ENCODE measurements at regions not wholly inside any gene's neighbourhood (a gene's known extent, or its start where the extent isn't known, plus 50 kb on each side); places are given as distances from the start of the nearest gene placed in this dataset.

DNA sequence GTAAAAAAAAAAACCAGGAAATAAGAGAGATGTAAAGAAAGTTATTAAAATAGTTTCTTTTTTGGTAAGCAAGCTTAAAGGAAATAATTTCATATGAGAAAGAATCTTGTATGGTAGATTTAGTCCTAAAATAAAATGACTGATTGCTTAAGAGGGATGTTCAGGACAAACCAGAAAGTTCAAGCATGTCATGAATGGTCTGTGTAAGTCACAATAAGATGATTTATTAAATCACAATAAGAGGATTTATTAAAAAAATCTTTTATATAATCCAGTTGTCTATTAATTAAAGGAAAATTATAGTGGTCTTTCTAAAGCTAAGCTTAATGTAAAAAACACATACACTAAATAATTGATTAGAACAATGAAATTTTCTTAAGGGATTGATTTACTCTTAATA is 91.8 kb upstream of the OR13F1 start:
- Histone ChIP-seq H3K4me1 (peaks cover 0 to 3% of the 10 kb centered on the region in 2 donors), H3K4me3 (no peak overlapping the region), H3K27ac (peak overlapping the region in 1 of 2 donors; percentile 36), H3K36me3 (no peaks in the 10 kb centered on the region), H3K9me3 (no peaks in the 10 kb centered on the region), H3K27me3 (no peaks in the 10 kb centered on the region)
- no peak for DNase-seq (ENCODE audit: low spot score in 2 of 2)
- intact Hi-C loops (cut with DNase I): no loop called here
- TF ChIP-seq, protein P1, sequence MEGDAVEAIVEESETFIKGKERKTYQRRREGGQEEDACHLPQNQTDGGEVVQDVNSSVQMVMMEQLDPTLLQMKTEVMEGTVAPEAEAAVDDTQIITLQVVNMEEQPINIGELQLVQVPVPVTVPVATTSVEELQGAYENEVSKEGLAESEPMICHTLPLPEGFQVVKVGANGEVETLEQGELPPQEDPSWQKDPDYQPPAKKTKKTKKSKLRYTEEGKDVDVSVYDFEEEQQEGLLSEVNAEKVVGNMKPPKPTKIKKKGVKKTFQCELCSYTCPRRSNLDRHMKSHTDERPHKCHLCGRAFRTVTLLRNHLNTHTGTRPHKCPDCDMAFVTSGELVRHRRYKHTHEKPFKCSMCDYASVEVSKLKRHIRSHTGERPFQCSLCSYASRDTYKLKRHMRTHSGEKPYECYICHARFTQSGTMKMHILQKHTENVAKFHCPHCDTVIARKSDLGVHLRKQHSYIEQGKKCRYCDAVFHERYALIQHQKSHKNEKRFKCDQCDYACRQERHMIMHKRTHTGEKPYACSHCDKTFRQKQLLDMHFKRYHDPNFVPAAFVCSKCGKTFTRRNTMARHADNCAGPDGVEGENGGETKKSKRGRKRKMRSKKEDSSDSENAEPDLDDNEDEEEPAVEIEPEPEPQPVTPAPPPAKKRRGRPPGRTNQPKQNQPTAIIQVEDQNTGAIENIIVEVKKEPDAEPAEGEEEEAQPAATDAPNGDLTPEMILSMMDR (IDR thresholded peaks at IDR 0.05): no peak

DNA sequence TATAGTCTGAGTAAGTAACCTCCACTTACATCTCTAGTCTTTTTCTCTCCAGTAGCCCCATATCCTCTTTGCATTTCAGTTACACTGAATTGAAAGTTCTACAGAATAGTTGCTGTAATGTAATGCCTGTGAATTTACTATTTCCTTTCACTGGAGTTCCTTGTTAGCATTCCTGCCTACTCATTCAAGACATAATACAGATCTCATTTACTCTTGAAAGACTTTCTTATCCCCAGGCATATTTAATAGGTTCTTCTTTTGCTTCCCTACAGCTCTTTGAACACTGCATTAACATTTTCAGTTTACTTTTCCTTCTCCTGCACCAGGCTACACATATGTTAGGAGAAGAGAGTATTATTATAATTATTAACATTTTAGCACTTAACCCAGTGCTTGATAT is 87.6 kb upstream of the OR13F1 start:
- no peak overlapping the region for H3K27ac ChIP-seq
- peaks cover 0 to 3% of the 10 kb centered on the region in 2 donors for H3K4me1 ChIP-seq
- DNase-seq (ENCODE audit: low spot score in 2 of 2): no peak
- H3K27me3 ChIP-seq: no peaks in the 10 kb centered on the region
- TF ChIP-seq, protein P1 (IDR thresholded peaks at IDR 0.05): no peak
- no peaks in the 10 kb centered on the region for H3K36me3 ChIP-seq
- H3K9me3 ChIP-seq: no peaks in the 10 kb centered on the region
- intact Hi-C loops (cut with DNase I): no loop called here
- no peak overlapping the region for H3K4me3 ChIP-seq

DNA sequence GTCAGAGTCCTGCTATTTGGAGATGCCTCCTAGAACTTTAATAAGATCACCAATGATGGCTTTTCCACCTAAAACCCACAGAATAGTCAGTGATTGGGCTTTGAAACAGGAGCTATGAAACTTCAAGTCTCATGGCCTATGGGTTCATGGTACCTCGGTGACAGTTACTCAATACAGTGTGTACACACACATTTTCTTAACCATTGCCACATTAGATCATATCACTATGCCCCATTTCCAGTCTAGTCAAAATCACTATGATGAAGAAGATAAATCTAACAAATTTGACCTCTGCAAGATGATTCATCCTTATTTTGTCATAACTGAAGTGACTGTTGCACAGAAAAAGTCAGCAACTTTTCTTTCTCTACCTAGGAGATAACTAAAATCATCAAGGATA is 86.8 kb upstream of the OR13F1 start:
- H3K4me3 ChIP-seq: no peak overlapping the region
- intact Hi-C loops (cut with DNase I): no loop called here
- TF ChIP-seq, protein P1 (IDR thresholded peaks at IDR 0.05): no peak

DNA sequence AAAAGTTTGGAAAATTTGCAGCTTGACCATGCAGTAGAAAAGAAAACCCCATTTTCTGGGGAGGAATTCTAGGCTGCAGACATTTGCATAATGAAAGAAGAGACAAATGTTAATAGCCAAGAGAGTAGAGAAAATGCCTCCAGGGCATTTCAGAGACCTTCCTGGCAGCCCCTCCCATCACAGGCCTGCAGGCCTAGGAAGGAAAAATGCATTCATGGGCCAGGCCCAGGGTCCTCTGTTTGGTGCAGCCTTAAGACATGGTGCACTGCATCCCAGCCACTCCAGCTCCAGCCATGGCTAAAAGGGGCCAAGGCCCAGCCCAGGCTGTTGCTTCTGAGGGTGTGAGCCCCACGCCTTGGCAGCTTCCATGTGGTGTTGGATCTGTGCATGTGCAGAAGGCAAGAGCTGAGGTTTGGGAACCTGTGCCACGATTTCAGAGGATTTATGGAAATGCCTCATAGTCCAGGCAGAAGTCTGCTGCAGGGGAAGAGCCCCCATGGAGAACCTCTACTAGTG is 75.0 kb upstream of the OR13F1 start:
- Histone ChIP-seq H3K27me3 (no peaks in the 10 kb centered on the region), H3K4me3 (no peak overlapping the region), H3K36me3 (no peaks in the 10 kb centered on the region), H3K27ac (no peak overlapping the region), H3K4me1 (no peaks in the 10 kb centered on the region), H3K9me3 (peaks cover 0 to 11% of the 10 kb centered on the region in 2 donors)
- DNase-seq (ENCODE audit: low spot score in 2 of 2): no peak
- intact Hi-C loops (cut with DNase I): no loop called here
- TF ChIP-seq, protein P1 (IDR thresholded peaks at IDR 0.05): no peak

More for the DNA sequence above, 86.8 kb upstream of the OR13F1 start:
- Histone ChIP-seq H3K27ac (no peak overlapping the region), H3K9me3 (no peaks in the 10 kb centered on the region), H3K36me3 (no peaks in the 10 kb centered on the region), H3K4me1 (peaks cover 0 to 3% of the 10 kb centered on the region in 2 donors), H3K27me3 (no peaks in the 10 kb centered on the region)
- DNase-seq (ENCODE audit: low spot score in 2 of 2): no peak

DNA sequence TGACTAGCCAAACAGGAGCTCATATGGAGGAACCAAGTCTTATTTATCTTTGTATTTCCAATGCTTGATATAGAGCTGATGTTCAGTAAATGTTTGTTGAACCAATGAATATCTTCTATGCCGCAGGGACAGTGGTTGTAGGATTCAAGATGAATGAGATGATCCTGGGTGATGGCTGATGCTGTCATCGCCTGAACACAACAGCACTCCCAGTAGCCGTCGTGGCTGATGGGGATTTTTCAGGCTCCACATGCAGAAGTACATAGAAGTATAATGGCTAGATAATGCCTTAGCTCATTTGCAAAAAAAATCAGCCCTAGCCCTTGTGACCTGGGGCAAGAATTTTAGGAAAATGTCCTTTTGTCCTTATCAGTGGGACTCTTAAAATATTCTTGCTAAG is 69.0 kb upstream of the OR13F1 start:
- Histone ChIP-seq H3K27ac (no peak overlapping the region), H3K9me3 (no peaks in the 10 kb centered on the region), H3K27me3 (no peaks in the 10 kb centered on the region), H3K4me1 (no peaks in the 10 kb centered on the region), H3K4me3 (no peak overlapping the region), H3K36me3 (no peaks in the 10 kb centered on the region)
- intact Hi-C loops (cut with DNase I): loop anchor here (10.0 kb wide), 1 partner anchor 60 kb away; no protein-coding TSS in a partner anchor
- no peak for DNase-seq (ENCODE audit: low spot score in 2 of 2)
- TF ChIP-seq, protein P1 (IDR thresholded peaks at IDR 0.05): no peak

DNA sequence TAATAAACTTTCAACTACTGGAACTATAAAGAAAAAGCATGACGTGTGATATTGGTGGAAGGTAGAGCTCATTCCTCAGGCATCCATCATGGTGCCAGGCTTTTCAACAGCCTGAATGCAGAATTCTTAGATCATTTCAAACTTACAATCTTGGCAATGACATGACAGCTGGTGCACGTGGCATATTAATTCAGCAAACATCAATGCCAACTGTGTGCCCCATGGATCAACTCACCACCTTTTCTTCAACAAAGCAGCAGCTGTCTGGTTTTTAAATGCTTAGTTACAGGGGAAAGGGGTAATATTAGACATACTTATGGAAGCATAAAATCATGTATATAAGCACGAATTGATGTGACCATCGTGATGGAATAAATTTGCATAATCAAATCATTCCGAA is 56.0 kb upstream of the OR13F1 start:
- no peak for DNase-seq (ENCODE audit: low spot score in 2 of 2)
- no peaks in the 10 kb centered on the region for H3K36me3 ChIP-seq
- no peaks in the 10 kb centered on the region for H3K27me3 ChIP-seq
- H3K4me3 ChIP-seq: no peak overlapping the region
- no peak overlapping the region for H3K27ac ChIP-seq
- no peaks in the 10 kb centered on the region for H3K4me1 ChIP-seq
- H3K9me3 ChIP-seq: no peaks in the 10 kb centered on the region
- TF ChIP-seq, protein P1 (IDR thresholded peaks at IDR 0.05): no peak
- intact Hi-C loops (cut with DNase I): no loop called here

Measured in ascending aorta (tissue), 2 donors.